H1 (cell line): ENCODE measurements at regions not wholly inside any gene's neighbourhood (a gene's known extent, or its start where the extent isn't known, plus 50 kb on each side); places are given as distances from the start of the nearest gene placed in this dataset.

ENCODE experiments used
- CHD7 ChIP-seq: fragments of 300-600 bp; sonication (generic); IDR thresholded peaks from 2 replicates; pipeline ENCODE4 v1.7.1; 2012; ENCODE audit warnings: low read length, moderate library complexity, mild to moderate bottlenecking, inconsistent platforms; ENCODE audit not compliant: insufficient replicate concordance
- POLR2A ChIP-seq, 2 experiments: IDR thresholded peaks; 1 replicate in 1 of 2; 2 replicates in 1 of 2; pipeline ENCODE4 v1.6.1; 2011; ENCODE audit warnings: low read depth in 2 of 2, low read length in 2 of 2, mild to moderate bottlenecking in 2 of 2; ENCODE audit errors: control extremely low read depth in 1 of 2
- POU5F1 ChIP-seq: IDR thresholded peaks from 2 replicates; pipeline ENCODE4 v1.6.1; 2011; ENCODE audit warnings: low read depth, mild to moderate bottlenecking, low read length, moderate library complexity
- SP4 ChIP-seq: IDR thresholded peaks from 2 replicates; pipeline ENCODE4 v1.6.1; 2012; ENCODE audit warnings: low read length, inconsistent platforms

- TF ChIP-seq CHD7 (no peak), POU5F1 (no peak), SP4 (no peak), POLR2A (IDR thresholded peaks at IDR 0.05; ENCODE audit: control extremely low read depth in 1 of 2, low read depth in 2 of 2, low read length in 2 of 2) (no peak)
- TF ChIP-seq, all 59 proteins: peak for 0
Observed at GRCh38 chr4:10179957-10180602, 63.5 kb upstream of the WDR1 start (continued).
